ENCODE measurements at regions not wholly inside any gene's neighbourhood (a gene's known extent, or its start where the extent isn't known, plus 50 kb on each side); places are given as distances from the start of the nearest gene placed in this dataset.
A peak's percentile ranks its signal among the peaks of the same experiment; 100 is the strongest.
"Not testable (repeated sequence)": the region's sequence is repeated elsewhere in the genome, so short reads cannot be mapped to it uniquely, and the experiment has no call there.

DNA sequence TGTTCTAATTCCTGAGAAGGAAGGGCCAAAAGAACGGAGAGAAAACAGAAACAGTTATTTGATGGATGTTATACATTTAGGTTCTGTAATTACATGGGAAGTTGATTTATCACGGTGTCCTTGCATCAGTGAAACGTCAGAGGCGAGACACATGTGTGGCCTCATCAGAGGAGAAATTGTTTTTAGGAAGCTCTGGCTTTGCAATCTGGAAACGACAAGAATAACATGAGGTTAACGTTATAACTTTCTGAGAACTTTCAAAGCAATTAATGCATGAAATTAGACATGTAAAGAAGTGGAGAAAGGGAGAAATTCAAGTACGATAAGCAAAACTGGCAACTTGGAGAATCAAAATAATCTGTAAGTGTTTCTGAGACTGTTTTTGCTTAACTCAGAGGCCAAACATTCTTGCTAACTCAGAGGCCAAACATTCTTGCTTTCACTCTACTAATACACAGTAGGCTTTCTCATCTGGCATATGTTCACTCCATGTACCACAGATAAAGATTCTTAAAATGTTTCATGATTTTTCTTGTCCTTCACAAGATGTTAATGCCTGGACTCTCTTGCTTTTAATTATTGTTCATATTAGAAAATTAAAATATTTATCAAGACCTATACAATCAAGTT lies 933.0 kb downstream of the TLE4 start:
- no peak for DNase-seq

DNA sequence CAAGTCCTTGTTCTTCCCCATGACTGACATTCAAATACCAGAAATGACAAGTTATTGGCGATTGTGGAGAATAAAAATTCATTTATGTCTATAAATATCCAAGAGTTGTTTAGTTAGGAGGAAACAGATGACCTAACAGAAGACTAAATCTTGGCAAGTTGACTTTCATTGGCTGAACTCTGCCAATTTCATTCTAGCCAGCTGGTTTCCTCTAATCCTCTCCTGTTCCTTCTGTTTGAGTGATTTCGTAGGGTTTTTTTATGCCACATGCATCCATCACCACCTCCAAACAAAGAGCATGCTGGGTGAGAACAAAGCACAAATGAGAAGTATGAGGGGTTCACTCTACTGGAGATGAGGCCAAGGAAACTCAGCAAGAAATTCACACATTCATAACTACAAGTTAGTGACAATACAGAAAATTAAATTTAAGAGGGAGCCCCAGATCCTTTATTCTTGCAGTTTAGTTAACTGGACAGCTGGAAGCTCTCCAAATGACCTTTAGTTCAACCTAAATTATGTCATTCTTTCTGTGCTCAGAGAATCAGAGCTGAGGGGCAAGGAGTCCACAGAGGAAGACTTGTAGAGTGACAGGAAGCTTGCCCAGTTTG lies 932.0 kb downstream of the TLE4 start:
- peak; percentile 69 to 87 for DNase-seq

DNA sequence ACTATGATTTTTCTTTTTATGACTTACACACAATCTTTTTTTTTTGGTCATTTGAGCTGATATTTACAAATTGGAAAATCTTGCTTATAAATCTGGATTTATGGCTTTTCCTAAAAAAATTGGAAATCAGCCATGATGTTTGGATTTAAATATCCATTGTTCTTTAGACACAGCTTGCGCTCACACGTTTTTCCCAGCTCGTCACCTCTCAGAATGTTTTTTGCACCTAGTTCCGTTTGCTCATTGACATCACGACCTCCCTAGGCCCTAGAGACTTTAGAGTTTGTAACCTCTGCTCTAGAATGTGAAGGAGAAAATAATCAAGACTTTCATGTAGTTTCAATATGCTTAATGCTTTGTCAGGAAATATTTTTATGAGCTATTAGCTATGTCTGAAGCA lies 930.5 kb downstream of the TLE4 start:
- DNase-seq, result no peak

DNA sequence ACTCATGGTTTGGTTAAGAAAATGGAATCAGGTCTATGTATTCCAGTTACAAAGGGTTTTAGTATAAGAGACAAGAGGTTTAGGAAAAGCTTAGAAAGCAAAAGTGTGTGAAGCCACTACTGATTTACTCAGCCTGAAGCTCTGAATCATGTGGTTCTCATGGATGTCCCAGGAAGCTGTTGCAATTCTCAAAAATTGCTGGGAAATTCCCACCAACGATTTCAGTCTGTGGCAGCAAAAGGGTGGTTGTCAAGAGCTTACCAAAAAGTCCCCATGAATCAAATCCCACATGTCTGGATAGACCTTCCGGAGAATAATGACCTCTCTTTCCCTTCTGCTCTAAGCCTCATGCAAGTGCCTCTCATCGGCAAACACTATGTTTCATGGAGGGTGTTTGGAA lies 929.9 kb downstream of the TLE4 start:
- DNase-seq, result no peak

DNA sequence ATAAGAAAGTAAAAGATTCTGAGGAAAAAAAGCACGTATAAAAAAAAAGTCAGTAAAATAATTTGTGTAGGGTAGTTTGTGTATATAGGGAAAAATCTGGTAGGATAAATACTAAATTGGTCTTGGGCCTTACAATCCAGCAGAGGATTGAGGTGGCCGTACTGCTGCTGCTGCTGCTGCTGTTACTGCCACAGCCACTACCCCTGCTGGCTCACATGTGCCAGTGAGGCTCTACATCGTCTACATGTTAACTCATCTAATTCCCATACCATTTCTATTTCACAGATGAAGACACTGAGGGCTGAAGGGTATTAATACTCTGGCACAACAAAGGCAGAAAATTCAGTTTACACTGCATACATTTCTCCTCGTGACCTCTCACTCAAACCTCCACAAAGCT lies 928.5 kb downstream of the TLE4 start:
- no peak for DNase-seq

DNA sequence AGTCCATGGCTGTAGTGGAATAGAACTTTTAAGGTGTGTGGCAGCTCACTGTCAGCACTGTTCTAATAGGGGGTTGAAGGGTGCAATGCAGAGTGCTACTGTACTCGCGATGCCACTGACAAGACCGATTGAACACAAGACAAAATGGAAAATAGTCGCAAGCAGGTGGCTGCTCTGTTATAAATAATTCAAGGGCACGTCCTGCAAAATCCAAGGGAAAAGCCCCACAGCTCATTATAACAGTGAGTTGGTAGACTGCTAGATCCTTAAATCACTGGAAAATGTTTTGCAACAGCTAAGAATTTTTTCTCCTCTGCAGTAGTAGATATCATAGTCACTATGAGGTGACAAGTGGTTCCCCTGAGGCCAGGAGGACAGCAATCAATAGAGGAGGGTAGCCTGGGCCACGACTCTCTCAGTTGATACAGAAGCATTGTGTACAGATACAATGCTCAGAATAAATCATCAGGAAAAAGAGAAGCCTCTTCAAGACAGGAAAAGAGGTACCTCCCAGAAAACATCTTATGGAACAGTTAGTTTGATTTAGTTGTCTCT lies 926.3 kb downstream of the TLE4 start:
- DNase-seq, result no peak

DNA sequence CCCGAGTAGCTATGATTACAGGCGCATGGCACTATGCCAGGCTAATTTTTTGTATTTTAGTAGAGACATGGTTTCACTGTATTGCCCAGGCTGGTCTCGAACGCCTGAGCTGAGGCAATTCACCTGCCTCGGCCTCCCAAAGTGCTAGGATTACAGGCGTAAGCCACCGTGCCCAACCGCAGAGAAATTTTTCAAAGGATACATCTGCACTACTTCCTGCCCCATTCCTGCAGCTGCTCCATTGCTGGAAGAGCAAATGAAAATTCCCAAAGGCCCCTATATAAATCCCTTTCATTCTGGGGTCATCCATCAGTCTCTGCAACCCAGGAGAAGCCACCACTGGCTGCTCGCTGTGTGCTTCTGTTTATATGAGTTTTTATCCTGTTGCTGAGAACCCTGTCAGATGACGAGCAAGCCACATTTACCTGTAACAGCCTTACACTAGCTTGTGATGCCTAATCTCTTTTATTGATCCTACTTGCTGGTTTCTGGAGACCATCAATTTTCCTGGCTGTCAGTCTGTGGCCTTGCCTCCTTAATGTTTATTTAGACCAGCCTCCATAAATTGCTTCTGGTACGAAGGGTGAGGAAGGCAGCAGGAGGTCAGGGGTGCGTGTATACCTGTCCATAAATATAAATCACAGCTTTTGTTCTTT lies 925.3 kb downstream of the TLE4 start:
- no peak for DNase-seq

DNA sequence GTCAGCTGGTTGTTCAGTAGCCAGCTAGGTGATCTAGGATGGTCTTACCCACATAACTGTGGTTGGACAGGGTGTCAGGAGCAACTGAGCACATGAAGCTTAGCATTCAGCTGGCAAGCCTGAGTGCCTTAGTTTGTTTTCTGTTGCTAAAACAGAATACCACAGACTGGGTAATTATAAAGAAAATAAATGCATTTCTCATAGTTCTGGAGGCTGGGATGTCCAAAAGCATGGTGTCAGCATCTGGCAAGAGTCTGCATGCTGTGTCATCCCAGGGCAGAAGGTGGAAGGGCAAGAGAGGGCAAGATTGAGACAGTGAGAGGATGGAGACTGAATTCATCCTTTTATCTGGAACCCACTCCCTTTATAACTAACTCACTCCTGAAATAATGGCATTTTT lies 921.5 kb downstream of the TLE4 start:
- no peak for DNase-seq

DNA sequence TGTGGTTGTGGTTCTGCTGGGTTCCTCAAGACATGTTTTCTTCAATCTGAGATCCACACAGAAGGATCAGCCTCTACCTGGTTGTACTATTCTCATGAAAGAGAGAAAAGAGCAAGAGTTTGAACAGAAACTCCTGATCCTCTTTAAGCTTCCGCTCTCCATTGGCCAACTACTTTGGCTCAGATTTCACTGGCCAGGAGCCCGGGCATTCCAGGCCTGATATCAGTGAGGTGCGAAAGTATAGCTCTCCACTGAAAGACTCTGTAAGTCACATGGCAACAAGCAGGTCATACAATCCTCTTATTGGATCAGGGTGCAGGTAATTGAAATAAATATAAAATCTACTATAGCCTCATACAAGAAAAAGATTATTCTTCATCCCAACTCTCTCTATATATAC lies 920.5 kb downstream of the TLE4 start:
- DNase-seq, result peak in 1 of 2 experiments; percentile 10

DNA sequence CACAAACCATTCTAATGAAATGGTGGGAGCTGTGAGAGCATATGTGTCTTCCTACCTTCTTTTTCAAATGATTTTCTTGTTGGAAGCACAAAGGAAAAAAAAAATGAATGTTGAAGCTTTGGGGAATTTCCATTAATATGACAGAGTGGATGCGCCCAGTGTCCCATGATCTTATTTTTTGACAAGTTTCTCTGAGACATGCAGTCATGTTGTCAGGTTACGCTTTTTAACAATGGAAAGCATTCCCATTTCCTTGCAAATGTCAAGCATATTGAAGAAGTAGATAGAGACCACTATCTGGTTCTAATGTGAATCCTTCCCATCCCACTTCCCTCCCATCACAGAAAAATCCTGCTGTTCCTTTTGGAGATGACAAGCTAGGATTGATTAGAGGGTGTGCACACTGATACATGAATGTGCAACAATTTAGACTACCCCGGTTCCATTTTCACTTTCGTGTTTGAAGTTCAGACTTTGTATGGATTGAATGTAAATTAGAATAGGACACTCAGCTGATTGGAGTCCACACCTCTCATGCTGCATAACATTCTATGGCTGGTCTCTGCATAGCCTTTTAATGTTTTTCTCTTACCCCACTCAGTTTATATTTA lies 919.4 kb downstream of the TLE4 start:
- DNase-seq, result no peak

DNA sequence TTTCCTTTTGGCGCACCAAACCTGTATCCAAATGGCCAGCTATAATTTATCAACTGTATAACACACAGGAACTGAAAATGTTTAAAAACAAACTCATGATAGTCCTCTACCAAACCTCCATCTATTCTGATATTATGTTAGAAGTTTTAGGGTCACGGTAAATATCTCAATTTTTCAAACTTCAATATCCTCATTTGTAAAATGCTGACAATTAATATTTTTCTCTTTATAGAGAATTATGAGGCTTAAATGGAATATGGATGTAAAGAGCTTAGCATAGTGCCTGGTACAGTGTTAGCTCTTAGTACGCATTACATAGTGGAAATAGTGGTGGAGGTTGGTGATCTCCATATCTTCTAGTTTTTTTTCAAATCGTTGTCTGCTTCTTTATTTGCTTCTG lies 917.6 kb downstream of the TLE4 start:
- DNase-seq, result no peak

DNA sequence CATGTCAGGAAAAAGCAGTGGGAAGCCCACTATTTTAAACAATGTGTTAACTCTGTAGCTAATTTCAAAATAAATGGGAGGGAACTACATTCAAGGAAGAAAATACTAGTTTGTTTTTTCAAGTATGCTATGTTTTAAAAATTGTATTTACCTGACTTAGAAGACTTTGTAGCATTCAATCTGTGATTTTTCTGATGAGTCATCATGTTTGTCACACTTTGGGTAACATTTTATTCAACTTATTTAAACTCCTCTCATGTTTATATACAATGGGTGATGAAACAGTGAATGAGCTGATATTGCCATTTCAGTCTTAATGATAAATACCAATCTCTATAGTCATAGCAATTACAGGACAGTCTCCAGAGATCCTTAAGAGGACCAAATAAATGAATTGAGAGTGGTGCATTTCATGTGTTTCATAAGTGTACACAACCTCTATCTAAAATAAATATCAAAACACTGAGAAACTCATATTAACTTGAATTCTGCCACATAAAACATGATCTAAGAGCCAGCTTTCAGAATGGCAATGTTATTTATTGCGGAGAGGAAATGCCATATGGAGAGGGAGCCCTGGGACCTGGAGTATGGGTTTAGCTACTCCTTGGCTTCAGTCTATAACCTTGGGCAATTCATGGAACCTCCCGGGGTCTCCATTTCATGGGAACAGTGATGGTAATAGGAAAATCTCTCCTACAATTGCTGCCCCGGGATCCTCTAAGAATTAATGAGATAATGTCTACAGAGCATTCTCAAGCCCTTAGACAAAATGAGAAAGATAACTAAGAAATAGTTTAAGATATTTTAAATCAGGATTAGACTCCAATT lies 913.9 kb downstream of the TLE4 start:
- no peak for DNase-seq

DNA sequence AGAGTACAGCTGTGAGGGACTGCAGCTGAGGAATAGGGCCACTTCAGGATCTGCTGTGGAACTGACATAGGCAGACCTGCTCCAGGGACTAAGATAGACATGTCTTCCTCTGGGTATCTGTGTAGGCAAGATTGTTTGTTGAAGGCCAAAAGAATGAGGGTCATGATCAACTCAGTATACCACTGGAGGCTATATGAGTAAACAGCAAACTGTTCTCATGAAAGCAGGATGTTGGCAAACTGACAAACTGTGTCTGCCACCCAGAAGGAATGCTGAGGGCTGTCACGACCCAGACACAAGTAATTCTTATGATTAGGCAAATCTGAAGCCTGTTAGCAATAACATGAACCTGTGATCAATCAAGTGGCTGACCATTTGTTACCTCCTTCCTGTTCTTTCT lies 910.5 kb downstream of the TLE4 start:
- not testable (repeated sequence) for DNase-seq

DNA sequence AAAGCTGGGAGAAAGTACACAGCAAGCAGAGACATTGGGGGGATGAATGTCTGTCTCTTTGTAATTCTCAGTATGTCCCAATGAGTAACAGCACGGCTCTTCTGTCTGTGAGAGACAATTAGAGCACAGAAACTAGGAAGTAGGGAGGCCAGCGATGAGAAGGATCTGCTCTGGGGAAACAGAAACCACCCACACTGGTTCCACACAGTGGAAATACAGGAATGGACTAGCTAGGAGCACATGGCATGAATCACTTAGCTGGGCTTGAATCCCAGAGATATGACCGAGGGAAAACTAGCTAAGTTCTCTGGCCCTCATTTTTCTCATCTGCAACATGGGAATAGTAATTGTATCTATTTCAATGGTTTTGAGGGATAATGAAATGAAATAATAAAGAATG lies 895.9 kb downstream of the TLE4 start:
- DNase-seq, result no peak

DNA sequence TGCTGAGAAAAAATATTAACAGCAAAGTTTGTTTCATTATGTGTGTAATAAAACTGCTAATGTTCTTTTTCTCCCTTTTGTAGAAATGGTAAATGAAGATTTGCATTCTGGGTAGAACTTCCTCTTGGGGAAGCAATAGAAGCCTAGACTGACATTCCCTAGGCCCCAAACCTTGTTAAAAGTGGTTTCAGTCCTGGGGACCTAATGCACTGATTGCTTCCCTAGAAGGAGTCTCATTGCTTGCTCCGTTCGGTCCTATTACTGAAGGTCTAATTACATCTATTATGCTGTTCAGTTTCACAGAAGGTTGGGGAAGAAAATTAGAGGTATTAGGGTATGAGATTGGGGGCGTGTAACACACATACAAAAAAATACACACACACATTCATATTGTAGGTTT lies 893.8 kb downstream of the TLE4 start:
- DNase-seq, result no peak

DNA sequence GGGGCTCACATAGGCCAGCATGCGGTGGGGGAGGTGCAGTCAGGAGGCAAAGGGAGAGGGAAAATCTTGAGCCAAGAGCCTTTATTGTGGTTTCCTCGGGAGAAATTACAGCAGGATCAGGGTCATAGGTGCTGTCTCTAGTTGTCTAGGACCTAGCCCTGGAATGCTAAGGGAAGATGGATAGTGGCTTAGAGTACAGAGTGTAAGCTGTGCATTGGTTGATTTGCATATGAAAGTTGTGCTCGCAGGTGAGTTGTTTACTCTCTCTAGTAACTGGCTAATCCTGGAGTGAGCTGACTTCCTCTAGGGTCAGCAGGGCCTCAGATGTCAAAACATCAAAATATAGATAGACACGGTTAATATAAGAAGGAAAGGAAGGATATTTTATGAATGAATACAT lies 877.7 kb downstream of the TLE4 start:
- no peak for DNase-seq

DNA sequence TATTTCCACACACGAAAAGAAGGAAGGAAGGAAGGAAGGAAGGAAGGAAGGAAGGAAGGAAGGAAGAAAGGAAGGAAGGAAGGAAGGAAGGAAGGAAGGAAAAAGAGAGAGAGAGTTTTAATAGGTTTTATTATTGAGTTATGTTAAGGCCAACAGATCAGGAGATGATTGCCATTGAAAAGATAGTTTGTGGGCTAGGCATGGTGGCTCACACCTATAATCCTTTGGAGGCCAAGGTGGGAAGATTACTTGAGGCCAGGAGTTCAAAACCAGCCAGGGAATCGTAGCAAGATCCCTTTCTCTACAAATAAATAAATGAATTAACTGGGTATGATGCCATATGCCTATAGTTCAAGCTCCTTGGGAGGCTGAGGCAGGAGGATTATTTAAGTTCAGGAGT lies 877.2 kb downstream of the TLE4 start:
- DNase-seq, result no peak

DNA sequence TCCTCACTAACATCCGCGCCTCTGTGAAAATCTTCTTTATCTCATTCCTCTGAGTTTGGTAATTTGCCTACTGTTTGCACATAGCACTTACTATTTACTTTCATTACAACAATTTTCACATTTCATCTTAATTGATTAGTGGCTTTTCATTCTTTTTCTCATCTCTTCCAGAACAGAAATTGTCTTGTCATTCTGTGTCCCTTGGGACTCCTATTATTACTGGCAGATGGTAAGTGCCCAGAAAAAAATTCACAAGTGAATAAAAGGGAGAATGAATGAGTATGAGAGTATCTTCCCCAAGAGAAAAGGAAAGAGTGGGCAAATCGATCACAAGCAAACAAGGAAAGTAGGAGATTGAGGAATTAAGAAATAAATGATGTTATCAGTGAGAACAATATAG lies 876.1 kb downstream of the TLE4 start:
- DNase-seq, result no peak

DNA sequence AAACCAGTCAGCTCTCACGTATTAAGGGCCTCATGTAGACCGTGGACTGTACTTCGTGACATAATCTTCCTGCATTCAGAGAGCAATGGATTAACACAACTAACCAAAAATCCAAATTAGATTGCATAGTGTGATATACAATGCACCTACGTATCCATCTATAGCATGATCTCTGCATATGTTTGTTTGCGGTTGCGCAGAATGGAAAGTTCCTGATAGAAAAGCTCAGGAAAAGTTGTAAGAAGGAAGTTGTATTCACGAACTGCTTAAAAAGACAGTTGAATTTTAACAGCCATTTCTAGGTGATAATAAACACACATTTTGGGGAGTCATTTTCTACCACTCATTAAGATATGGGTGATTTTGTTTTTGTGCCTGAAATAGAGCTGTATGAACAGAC lies 869.0 kb downstream of the TLE4 start:
- DNase-seq, result no peak

DNA sequence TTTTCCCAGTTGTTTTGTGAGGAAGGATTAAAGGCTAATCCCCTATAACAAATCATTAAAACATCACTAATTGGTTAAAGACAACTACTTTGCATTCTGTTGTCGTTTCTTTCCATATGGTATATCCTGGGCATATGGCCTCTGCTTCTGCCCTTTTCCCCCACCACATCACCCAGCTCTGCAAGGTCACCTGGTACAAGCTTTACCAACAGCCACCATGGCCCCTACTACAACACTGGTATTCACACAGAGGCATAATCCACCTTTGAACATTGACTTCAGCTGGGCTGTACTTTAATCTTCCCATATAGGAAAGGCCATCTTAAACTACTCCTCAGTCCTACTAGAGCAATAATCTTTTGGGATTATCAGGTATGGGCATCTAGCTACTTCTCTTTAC lies 866.1 kb downstream of the TLE4 start:
- DNase-seq, result no peak

DNA sequence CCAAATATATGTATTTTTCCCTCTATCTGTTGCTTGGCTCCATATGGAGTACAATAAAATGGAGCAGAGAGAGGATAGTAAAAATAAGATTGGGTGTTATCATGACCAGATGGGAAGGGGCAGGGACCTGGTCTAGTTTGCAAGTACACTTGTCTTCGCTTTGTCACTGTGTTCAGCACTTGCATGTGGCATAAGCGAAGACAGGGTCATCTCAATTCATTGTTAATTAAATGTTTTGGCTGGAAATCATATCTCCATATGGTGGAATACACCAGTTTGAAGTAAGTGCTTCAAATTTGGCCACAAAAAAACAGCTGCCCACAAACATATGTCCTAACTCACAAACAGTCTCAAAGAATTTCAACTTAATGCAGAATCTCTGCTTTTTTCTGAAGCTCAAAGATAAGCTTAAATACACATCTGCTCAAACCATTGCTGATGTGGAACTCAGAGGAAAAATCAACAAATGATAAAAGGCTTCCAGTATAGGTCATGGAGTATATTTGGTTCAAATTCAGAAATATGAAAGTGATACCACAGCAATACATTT lies 865.4 kb downstream of the TLE4 start:
- peak in 1 of 2 experiments; percentile 4 for DNase-seq

DNA sequence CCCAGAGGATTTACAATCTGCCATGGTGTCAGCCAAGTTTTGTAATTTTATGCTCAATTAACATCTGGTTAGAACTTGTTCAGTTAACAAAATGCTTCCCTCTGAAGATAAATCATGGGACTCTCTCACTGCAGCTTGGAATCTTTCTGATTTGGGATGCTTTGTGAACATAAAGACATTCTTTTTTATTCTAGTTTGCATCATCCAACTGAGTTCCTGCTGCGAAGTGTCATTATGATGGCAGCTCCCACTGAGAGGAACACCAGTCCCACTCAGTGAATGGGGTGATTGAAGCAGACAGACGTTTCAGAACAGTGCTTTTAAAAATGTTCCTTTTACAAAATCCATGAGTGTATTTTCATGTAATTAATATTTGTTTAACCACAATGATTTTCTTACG lies 863.8 kb downstream of the TLE4 start:
- DNase-seq, result peak in 1 of 2 experiments; percentile 11

DNA sequence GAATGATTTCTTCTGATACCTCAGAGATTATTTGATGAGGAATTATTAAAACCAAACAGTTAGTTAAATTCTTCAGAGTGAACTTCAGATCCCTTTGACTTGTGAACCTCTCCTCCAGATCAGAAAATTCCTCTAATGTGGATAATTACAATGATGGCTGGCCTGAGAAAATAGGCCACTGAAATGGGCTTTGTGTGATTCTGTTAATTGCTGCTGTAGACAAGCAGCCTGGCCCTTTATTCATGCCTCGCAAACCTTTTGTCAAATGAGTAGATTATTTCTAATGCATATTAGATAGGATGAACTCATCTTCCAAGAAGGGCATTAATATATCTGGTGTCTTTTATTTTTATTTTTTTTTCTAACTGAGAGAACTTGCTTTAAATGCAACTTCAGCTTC lies 855.2 kb downstream of the TLE4 start:
- DNase-seq, result no peak

Data from NCI-H446 (cell line).